Osteoblast (primary cell): ENCODE measurements at regions not wholly inside any gene's neighbourhood (a gene's known extent, or its start where the extent isn't known, plus 50 kb on each side); places are given as distances from the start of the nearest gene placed in this dataset.

Experiments
- DNase-seq: peaks from one replicate; pipeline ENCODE4 v3.0.0; 2011; ENCODE audit warnings: low spot score, mixed read lengths; ENCODE audit not compliant: insufficient read length; ENCODE audit errors: missing footprints
- H2AFZ ChIP-seq: 2 replicates; pipeline ENCODE4 v1.6.0; 2011; ENCODE audit warnings: mild to moderate bottlenecking, low read length
- H3K27ac ChIP-seq: 2 replicates; pipeline ENCODE4 v1.5.1; 2011; ENCODE audit warnings: mild to moderate bottlenecking, low read depth, low read length, moderate library complexity
- H3K27me3 ChIP-seq: 2 replicates; pipeline ENCODE4 v1.6.0; 2012; ENCODE audit warnings: mild to moderate bottlenecking, control low read depth, inconsistent platforms, low read length, moderate library complexity; ENCODE audit not compliant: insufficient read depth
- H3K36me3 ChIP-seq: 2 replicates; pipeline ENCODE4 v1.5.1; 2011; ENCODE audit warnings: mild to moderate bottlenecking, low read length, control low read depth, moderate library complexity; ENCODE audit not compliant: insufficient read depth
- H3K4me1 ChIP-seq: 2 replicates; pipeline ENCODE4 v1.5.1; 2011; ENCODE audit warnings: mild to moderate bottlenecking, low read length, control low read depth, moderate library complexity; ENCODE audit not compliant: insufficient read depth
- H3K4me2 ChIP-seq: 2 replicates; pipeline ENCODE4 v1.6.0; 2011; ENCODE audit warnings: mild to moderate bottlenecking, low read length; ENCODE audit not compliant: insufficient read depth
- H3K4me3 ChIP-seq: fragments of 200-600 bp; sonication (generic); 3 replicates; pipeline ENCODE4 v1.5.1; 2012; ENCODE audit warnings: mild to moderate bottlenecking, low read length, inconsistent platforms; ENCODE audit not compliant: insufficient read depth
- H3K79me2 ChIP-seq: 2 replicates; pipeline ENCODE4 v1.6.0; 2012; ENCODE audit warnings: mild to moderate bottlenecking, low read length, control low read depth, inconsistent platforms; ENCODE audit not compliant: insufficient read depth
- H3K9me3 ChIP-seq: 2 replicates; pipeline ENCODE4 v1.5.1; 2011; ENCODE audit warnings: low read depth, low read length, control low read depth
- H4K20me1 ChIP-seq: 2 replicates; pipeline ENCODE4 v1.6.0; 2012; ENCODE audit warnings: mild to moderate bottlenecking, low read length, control low read depth; ENCODE audit not compliant: insufficient read depth
- TF ChIP-seq, protein P1 (sequence below): IDR thresholded peaks from 2 replicates; pipeline ENCODE4 v1.5.1; 2011; ENCODE audit warnings: mild to moderate bottlenecking, low read depth, low read length, moderate library complexity; ENCODE audit errors: extremely low read depth

DNA sequence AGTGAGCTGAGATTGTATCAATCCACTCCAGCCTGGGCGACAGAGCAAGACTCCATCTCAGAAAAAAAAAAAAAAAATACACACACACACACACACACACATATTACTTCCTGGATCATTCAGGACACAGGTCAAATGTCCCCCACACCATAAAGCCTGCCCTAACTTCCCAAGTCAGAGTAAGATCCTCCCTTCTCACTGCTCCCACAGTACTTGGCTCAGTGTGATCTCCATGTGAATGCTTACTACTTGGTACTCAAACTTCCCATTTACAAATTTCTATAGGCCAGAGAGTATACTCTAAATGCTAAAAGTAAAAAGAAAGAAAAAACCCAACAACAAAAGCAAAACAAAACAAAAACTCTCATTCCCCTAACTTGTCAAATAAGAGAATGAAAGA is 386.8 kb downstream of the SLITRK6 start:
- no peaks in the 10 kb centered on the region for H3K4me1 ChIP-seq
- no peak overlapping the region for H2AFZ ChIP-seq
- H3K79me2 ChIP-seq, result no peaks in the 10 kb centered on the region
- TF ChIP-seq, protein P1, sequence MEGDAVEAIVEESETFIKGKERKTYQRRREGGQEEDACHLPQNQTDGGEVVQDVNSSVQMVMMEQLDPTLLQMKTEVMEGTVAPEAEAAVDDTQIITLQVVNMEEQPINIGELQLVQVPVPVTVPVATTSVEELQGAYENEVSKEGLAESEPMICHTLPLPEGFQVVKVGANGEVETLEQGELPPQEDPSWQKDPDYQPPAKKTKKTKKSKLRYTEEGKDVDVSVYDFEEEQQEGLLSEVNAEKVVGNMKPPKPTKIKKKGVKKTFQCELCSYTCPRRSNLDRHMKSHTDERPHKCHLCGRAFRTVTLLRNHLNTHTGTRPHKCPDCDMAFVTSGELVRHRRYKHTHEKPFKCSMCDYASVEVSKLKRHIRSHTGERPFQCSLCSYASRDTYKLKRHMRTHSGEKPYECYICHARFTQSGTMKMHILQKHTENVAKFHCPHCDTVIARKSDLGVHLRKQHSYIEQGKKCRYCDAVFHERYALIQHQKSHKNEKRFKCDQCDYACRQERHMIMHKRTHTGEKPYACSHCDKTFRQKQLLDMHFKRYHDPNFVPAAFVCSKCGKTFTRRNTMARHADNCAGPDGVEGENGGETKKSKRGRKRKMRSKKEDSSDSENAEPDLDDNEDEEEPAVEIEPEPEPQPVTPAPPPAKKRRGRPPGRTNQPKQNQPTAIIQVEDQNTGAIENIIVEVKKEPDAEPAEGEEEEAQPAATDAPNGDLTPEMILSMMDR, result no peak
- H3K27me3 ChIP-seq, result no peaks in the 10 kb centered on the region
- H3K4me2 ChIP-seq, result no peak overlapping the region
- no peaks in the 10 kb centered on the region for H3K36me3 ChIP-seq
- no peak overlapping the region for H3K27ac ChIP-seq
- H4K20me1 ChIP-seq, result no peaks in the 10 kb centered on the region
- H3K4me3 ChIP-seq, result no peak overlapping the region
- no peaks in the 10 kb centered on the region for H3K9me3 ChIP-seq
- no peak for DNase-seq

DNA sequence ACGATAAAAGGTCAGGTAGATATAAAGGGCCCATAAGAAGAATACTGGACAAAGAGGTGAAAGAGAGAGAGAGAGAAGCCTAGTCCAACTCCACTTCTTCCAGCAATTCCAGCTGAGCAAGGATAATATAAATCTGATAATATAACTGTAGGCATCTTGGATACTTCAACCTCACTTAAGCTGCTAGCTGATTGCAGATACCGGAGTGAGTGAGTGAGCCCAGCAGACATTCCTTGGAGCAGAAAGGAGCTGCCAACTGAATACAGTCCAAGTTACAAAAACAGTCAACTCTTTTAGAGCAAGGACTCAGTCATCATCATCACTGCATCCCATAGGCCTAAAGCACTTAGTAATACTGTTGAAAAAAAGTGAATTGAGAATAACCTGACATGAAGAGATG is 387.6 kb downstream of the SLITRK6 start:
- TF ChIP-seq, protein P1, result no peak
- H3K36me3 ChIP-seq, result no peaks in the 10 kb centered on the region
- no peaks in the 10 kb centered on the region for H3K4me1 ChIP-seq
- H3K4me2 ChIP-seq, result no peak overlapping the region
- H3K27me3 ChIP-seq, result no peaks in the 10 kb centered on the region
- no peak for DNase-seq
- H3K27ac ChIP-seq, result no peak overlapping the region
- H3K4me3 ChIP-seq, result no peak overlapping the region
- no peaks in the 10 kb centered on the region for H4K20me1 ChIP-seq
- no peaks in the 10 kb centered on the region for H3K9me3 ChIP-seq
- H3K79me2 ChIP-seq, result no peaks in the 10 kb centered on the region
- H2AFZ ChIP-seq, result no peak overlapping the region

DNA sequence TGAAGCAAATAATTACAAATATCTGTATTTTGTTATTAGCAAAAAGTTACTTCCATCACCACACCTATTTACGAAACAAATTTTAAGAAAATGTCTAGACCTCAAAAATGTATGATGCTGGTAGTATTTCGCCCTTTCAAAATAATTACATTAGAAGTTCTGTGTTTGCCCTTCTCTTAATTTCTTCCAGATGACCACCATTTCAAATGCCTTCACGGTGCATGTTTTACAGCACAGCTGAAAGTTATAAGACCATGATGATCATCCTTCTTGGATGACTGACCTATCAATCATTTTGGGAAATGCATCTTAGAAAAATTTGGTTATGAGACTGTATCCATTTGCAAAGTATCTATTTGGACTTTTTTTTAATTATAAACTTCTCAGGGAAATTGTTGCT is 390.8 kb downstream of the SLITRK6 start:
- no peak overlapping the region for H3K4me3 ChIP-seq
- H3K27ac ChIP-seq, result no peak overlapping the region
- no peaks in the 10 kb centered on the region for H4K20me1 ChIP-seq
- H3K27me3 ChIP-seq, result no peaks in the 10 kb centered on the region
- no peaks in the 10 kb centered on the region for H3K4me1 ChIP-seq
- H3K36me3 ChIP-seq, result no peaks in the 10 kb centered on the region
- no peaks in the 10 kb centered on the region for H3K9me3 ChIP-seq
- H3K4me2 ChIP-seq, result no peak overlapping the region
- no peaks in the 10 kb centered on the region for H3K79me2 ChIP-seq
- TF ChIP-seq, protein P1, result no peak
- DNase-seq, result no peak
- H2AFZ ChIP-seq, result no peak overlapping the region

DNA sequence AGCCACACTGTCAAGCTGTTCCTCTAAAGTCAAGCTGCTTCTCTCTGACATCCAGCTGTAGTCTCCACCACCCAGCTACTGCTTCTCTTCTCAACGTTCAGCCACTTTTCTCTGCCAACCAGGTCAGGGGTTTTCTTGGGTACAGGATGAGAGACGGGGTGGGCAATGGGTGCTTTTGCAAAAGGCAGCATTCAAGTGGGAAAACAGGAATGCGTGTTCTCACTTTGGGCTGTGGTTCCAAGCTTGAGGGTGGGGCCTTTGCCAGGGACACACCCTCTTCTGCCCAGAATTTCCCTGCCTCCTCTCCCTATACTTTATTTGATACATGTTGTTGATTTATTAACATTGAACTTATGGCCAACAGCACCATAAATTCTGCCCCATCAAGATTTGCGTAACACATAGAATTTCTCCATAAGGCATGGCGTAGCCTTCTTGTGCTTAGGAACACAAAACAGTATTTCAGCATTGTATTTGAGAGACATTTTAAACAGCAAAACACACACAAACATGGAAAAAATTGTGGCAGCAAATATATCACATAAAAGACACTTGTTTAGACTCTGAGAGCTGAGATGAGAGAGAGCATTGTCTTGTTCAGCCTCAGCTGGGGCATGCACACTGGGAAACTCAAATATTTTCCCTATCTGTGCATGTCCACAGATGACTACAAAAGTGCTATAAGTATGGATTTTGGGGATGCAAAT is 392.8 kb downstream of the SLITRK6 start:
- Histone ChIP-seq H3K79me2 (no peaks in the 10 kb centered on the region), H3K27me3 (no peaks in the 10 kb centered on the region), H3K27ac (no peak overlapping the region), H3K4me2 (no peak overlapping the region), H3K4me1 (no peaks in the 10 kb centered on the region), H4K20me1 (no peaks in the 10 kb centered on the region), H3K9me3 (no peaks in the 10 kb centered on the region), H3K4me3 (no peak overlapping the region), H3K36me3 (no peaks in the 10 kb centered on the region), H2AFZ (no peak overlapping the region)
- DNase-seq, result no peak
- TF ChIP-seq, protein P1, result no peak
